Endodermal cell (in vitro differentiated cells): ENCODE measurements at regions not wholly inside any gene's neighbourhood (a gene's known extent, or its start where the extent isn't known, plus 50 kb on each side); places are given as distances from the start of the nearest gene placed in this dataset.

ENCODE experiments used
- DNase-seq: peaks from one replicate; pipeline ENCODE4 v3.0.0-alpha.2; 2017
- H3K27ac ChIP-seq: 2 replicates; pipeline ENCODE4 v1.5.1; 2013; ENCODE audit warnings: mild to moderate bottlenecking, low read depth, low read length, moderate library complexity
- H3K27me3 ChIP-seq: 2 replicates; pipeline ENCODE4 v1.6.1; 2013; ENCODE audit warnings: mild to moderate bottlenecking, low read length, moderate library complexity; ENCODE audit not compliant: insufficient read depth, control insufficient read depth, poor library complexity, severe bottlenecking
- H3K36me3 ChIP-seq: 2 replicates; pipeline ENCODE4 v1.7.0; 2013; ENCODE audit warnings: mild to moderate bottlenecking, low read length, moderate library complexity; ENCODE audit not compliant: control insufficient read depth, insufficient read depth
- H3K4me1 ChIP-seq: one replicate; pipeline ENCODE4 v1.7.0; 2013; ENCODE audit warnings: low read length; ENCODE audit not compliant: control insufficient read depth, insufficient read depth
- H3K4me3 ChIP-seq: 2 replicates; pipeline ENCODE4 v1.5.1; 2013; ENCODE audit warnings: mild to moderate bottlenecking, low read length, moderate library complexity
- H3K9ac ChIP-seq: 2 replicates; pipeline ENCODE4 v1.6.1; 2013; ENCODE audit warnings: mild to moderate bottlenecking, low read length, moderate library complexity; ENCODE audit not compliant: poor library complexity, severe bottlenecking; ENCODE audit errors: extremely low read depth
- H3K9me3 ChIP-seq: 2 replicates; pipeline ENCODE4 v1.6.1; 2013; ENCODE audit warnings: mild to moderate bottlenecking, low read length, moderate library complexity; ENCODE audit not compliant: control insufficient read depth
- H3K27ac Mint-ChIP-seq: 2 replicates; pipeline ENCODE4 v1.8.0; 2020; ENCODE audit warnings: mixed read lengths
- H3K27me3 Mint-ChIP-seq: 2 replicates; pipeline ENCODE4 v1.8.0; 2021; ENCODE audit warnings: mild to moderate bottlenecking, mixed read lengths; ENCODE audit not compliant: insufficient read depth
- H3K36me3 Mint-ChIP-seq: 2 replicates; pipeline ENCODE4 v1.8.0; 2020; ENCODE audit warnings: low read depth, mixed read lengths
- H3K4me1 Mint-ChIP-seq: 2 replicates; pipeline ENCODE4 v1.8.0; 2020; ENCODE audit warnings: mixed read lengths
- H3K4me3 Mint-ChIP-seq: 2 replicates; pipeline ENCODE4 v1.8.0; 2020; ENCODE audit warnings: mild to moderate bottlenecking, moderate library complexity, mixed read lengths
- H3K9me3 Mint-ChIP-seq: 2 replicates; pipeline ENCODE4 v1.8.0; 2020; ENCODE audit warnings: mild to moderate bottlenecking, mixed read lengths
- CTCF ChIP-seq: fragments of 200-600 bp; sonication (generic); conservative IDR thresholded peaks from 2 replicates; pipeline ENCODE4 v1.5.0; 2021; ENCODE audit warnings: antibody characterized with exemption, mild to moderate bottlenecking
- WGBS, 2 experiments: methylation state at CpG; one replicate each; pipeline versions ENCODE4 v1.1.5 to v1.1.7; 2013; ENCODE audit warnings: missing lambda C conversion rate in 2 of 2, mixed read lengths in 1 of 2; ENCODE audit not compliant: insufficient coverage in 1 of 2, insufficient read length in 1 of 2; 5-methylcytosine and 5-hydroxymethylcytosine counted together

DNA sequence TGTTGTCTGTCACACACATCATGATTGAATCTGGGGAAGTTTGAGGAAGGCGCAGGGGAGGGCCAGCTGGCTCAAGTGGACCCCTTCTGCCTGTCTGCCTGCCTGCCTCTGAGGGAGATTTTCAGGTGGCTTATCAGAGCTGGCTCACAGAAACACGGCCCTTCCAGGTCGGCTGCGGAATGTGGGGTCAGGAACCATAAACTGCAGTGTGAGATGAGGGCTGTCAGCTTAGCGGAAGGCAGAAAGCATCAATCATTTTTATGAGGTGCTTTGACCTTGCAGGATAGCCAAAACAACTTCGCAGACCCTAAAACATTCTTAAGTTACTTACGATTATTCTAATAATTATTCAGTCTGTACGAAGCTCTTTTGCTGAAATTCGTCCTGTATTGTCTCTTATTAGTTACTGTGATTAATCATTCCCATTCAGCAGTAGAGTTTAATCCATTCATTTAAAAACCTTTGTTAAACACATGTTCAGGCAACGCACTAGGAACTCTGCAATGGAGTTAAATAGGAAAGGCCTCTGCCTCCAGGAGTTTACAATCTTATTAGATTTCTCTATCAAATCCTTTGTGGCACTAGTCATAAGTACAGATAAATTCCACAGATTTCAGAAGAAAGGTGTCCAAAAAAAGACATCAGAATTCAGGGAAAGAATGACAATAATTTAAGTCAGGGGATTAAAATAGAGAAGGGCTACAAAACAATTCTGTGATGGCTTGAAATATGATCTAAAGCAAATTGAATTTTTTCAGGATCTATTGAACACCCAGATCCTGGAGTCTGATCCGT is 371.6 kb downstream of the HRH4 start:
- peaks cover 11% of the 10 kb centered on the region for H3K27me3 Mint-ChIP-seq
- no peak overlapping the region for H3K4me3 ChIP-seq
- no peak overlapping the region for H3K4me3 Mint-ChIP-seq
- H3K36me3 Mint-ChIP-seq = no peaks in the 10 kb centered on the region
- no peak for DNase-seq
- TF ChIP-seq CTCF = no peak
- peaks cover 4% of the 10 kb centered on the region for H3K9me3 Mint-ChIP-seq
- peak overlapping the region; percentile 1 for H3K27ac ChIP-seq
- H3K27ac Mint-ChIP-seq = no peak overlapping the region
- H3K4me1 ChIP-seq = peaks cover 3% of the 10 kb centered on the region
- peaks cover 2% of the 10 kb centered on the region for H3K4me1 Mint-ChIP-seq
- no peaks in the 10 kb centered on the region for H3K36me3 ChIP-seq
- peaks cover 8% of the 10 kb centered on the region for H3K27me3 ChIP-seq
- H3K9ac ChIP-seq = no peak overlapping the region
- WGBS, 2 experiments = 76 to 85% methylated on average over 7 to 11 of the region's 11 CpGs
- no peaks in the 10 kb centered on the region for H3K9me3 ChIP-seq

DNA sequence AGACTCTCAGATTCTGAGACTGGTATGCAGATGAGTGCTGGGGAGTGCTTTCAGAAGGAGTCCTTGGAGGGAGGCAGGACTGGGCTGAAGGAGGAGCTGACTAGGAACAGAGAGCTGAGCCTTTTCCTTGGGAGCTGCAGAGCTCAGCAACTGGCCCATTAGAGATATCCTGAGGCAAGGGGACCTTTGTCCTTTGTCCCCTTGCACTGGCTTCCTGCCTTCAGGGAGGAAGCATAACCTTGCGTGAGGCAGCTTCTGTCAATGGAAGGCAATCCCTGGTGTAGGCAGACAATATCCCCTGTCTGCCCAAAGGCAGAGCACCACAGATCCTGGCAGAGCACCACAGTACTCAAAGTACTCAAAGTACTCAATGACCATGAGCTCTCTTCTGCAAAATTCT is 375.3 kb downstream of the HRH4 start:
- Histone ChIP-seq H3K27me3 (peaks cover 8% of the 10 kb centered on the region), H3K4me3 (no peak overlapping the region), H3K36me3 (no peaks in the 10 kb centered on the region), H3K9me3 (no peaks in the 10 kb centered on the region), H3K4me1 (peaks cover 3% of the 10 kb centered on the region), H3K27ac (no peak overlapping the region), H3K9ac (no peak overlapping the region)
- DNase-seq = no peak
- Mint-ChIP-seq H3K36me3 (no peaks in the 10 kb centered on the region), H3K27ac (no peak overlapping the region), H3K9me3 (peaks cover 4% of the 10 kb centered on the region), H3K4me3 (no peak overlapping the region), H3K27me3 (peaks cover 15% of the 10 kb centered on the region), H3K4me1 (peaks cover 6% of the 10 kb centered on the region)
- TF ChIP-seq CTCF = no peak
- 82 to 83% methylated on average over 1 of the region's 1 CpG for WGBS, 2 experiments

GRCh38 chr18:24837066-24837465 is 376.6 kb downstream of the HRH4 start:
- H3K36me3 ChIP-seq = no peaks in the 10 kb centered on the region
- Mint-ChIP-seq H3K9me3 (peaks cover 4% of the 10 kb centered on the region), H3K27ac (no peak overlapping the region), H3K4me3 (no peak overlapping the region), H3K27me3 (peaks cover 15% of the 10 kb centered on the region), H3K4me1 (peaks cover 15% of the 10 kb centered on the region), H3K36me3 (no peaks in the 10 kb centered on the region)
- H3K4me1 ChIP-seq = no peaks in the 10 kb centered on the region
- no peak overlapping the region for H3K4me3 ChIP-seq
- H3K27me3 ChIP-seq = peaks cover 8% of the 10 kb centered on the region
- 89 to 92% methylated on average over 3 of the region's 3 CpGs for WGBS, 2 experiments
- no peak overlapping the region for H3K9ac ChIP-seq
- H3K9me3 ChIP-seq = no peaks in the 10 kb centered on the region
- H3K27ac ChIP-seq = no peak overlapping the region
- TF ChIP-seq CTCF = no peak
- DNase-seq = no peak
